ENCODE measurements at regions not wholly inside any gene's neighbourhood (a gene's known extent, or its start where the extent isn't known, plus 50 kb on each side); places are given as distances from the start of the nearest gene placed in this dataset.

GRCh38 chr3:70531838-70532489 is 219.5 kb upstream of the MDFIC2 start:
- no peak for TF ChIP-seq CTCF (conservative IDR thresholded peaks at IDR 0.05)
- no peak for TF ChIP-seq ZFX (IDR thresholded peaks at IDR 0.05)

All from C4-2B (cell line).